NB4 (cell line): ENCODE measurements at regions not wholly inside any gene's neighbourhood (a gene's known extent, or its start where the extent isn't known, plus 50 kb on each side); places are given as distances from the start of the nearest gene placed in this dataset.

Experiments
- CTCF ChIP-seq: IDR thresholded peaks from one replicate; pipeline ENCODE4 v1.5.1; 2012; ENCODE audit warnings: low read depth, low read length
- MAX ChIP-seq: IDR thresholded peaks from 2 replicates; pipeline ENCODE4 v1.6.1; 2011; ENCODE audit warnings: low read depth, low read length

- no peak for TF ChIP-seq CTCF
- TF ChIP-seq MAX = no peak
These were observed 104.9 kb upstream of the TGFBR2 start for GRCh38 chr3:30501526-30501925.
